ENCODE measurements at regions not wholly inside any gene's neighbourhood (a gene's known extent, or its start where the extent isn't known, plus 50 kb on each side); places are given as distances from the start of the nearest gene placed in this dataset.

- ChIA-PET POLR2A (no interaction called here), CTCF (no interaction called here)
- Histone ChIP-seq H3K27ac (no peak overlapping the region), H3K9me3 (no peaks in the 10 kb centered on the region), H3K4me1 (no peaks in the 10 kb centered on the region), H3K4me3 (no peak overlapping the region), H3K4me2 (no peak overlapping the region)
- ATAC-seq (no peak), FAIRE-seq (no peak), DNase-seq (ENCODE audit: low read depth in 1 of 2, low spot score in 1 of 2) (no peak)
- no peak for TF ChIP-seq RNF2 (IDR thresholded peaks at IDR 0.05; ENCODE audit: borderline replicate concordance, low read depth)
- no peak for TF ChIP-seq RARB (CRISPR knock-in tag; IDR thresholded peaks at IDR 0.05)
- TF ChIP-seq, protein P1, sequence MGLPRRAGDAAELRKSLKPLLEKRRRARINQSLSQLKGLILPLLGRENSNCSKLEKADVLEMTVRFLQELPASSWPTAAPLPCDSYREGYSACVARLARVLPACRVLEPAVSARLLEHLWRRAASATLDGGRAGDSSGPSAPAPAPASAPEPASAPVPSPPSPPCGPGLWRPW (IDR thresholded peaks at IDR 0.05): no peak
- no peak for TF ChIP-seq KDM1A (IDR thresholded peaks at IDR 0.05; ENCODE audit: low read depth)
- TF ChIP-seq NFE2L2 (conservative IDR thresholded peaks at IDR 0.05; ENCODE audit: low read length): no peak
- TF ChIP-seq E2F6 (IDR thresholded peaks at IDR 0.05; ENCODE audit: borderline replicate concordance, low read depth): no peak
- WGBS (ENCODE audit: missing lambda C conversion rate): 25% methylated on average over 2 of the region's 2 CpGs
Measured at GRCh38 chr11:81459766-81460306, 1273.8 kb downstream of the FAM181B start.

GRCh38 chr11:81449588-81450156 is 1284.0 kb downstream of the FAM181B start:
- CTCF ChIA-PET: no interaction called here
- FAIRE-seq: no peak

DNA sequence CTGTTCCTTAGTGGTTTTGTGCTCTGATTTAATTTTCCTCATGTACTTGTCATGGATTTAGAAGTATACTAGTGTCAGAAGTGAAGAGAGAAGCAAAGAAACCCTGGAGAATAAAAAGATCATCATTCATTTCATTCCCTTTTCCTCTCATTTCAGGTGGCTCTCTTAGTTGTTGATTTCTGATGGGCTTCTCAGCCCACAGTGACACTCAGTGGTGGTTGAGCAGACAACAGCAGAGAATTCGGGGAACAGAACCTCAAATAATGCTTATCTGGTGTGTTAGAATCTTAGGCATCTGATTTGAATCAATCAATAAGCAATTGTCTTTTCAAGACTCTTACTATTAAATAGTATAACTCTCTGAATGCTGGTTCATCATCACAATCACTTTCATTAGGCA is 1289.4 kb downstream of the FAM181B start:
- DNase-seq (ENCODE audit: low read depth in 1 of 2, low spot score in 1 of 2): no peak
- TF ChIP-seq REST (IDR thresholded peaks at IDR 0.05): no peak
- TF ChIP-seq MYC (IDR thresholded peaks at IDR 0.05; ENCODE audit: borderline replicate concordance, low read length): no peak
- TF ChIP-seq KDM5A (IDR thresholded peaks at IDR 0.05): no peak
- no peak for TF ChIP-seq MAX (IDR thresholded peaks at IDR 0.05)
- no peak for TF ChIP-seq CBX2 (IDR thresholded peaks at IDR 0.05; ENCODE audit: borderline replicate concordance, low read depth)
- TF ChIP-seq CEBPB (IDR thresholded peaks at IDR 0.05): no peak
- TF ChIP-seq EP300 (IDR thresholded peaks at IDR 0.05): no peak
- TF ChIP-seq, protein P2, sequence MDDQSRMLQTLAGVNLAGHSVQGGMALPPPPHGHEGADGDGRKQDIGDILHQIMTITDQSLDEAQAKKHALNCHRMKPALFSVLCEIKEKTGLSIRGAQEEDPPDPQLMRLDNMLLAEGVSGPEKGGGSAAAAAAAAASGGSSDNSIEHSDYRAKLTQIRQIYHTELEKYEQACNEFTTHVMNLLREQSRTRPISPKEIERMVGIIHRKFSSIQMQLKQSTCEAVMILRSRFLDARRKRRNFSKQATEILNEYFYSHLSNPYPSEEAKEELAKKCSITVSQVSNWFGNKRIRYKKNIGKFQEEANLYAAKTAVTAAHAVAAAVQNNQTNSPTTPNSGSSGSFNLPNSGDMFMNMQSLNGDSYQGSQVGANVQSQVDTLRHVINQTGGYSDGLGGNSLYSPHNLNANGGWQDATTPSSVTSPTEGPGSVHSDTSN (IDR thresholded peaks at IDR 0.05): no peak
- TF ChIP-seq NFE2L2 (conservative IDR thresholded peaks at IDR 0.05; ENCODE audit: low read length): no peak
- no peak for TF ChIP-seq HOXB5 (CRISPR knock-in tag; IDR thresholded peaks at IDR 0.05)
- no peak for TF ChIP-seq USF2 (IDR thresholded peaks at IDR 0.05)
- TF ChIP-seq EHMT2 (IDR thresholded peaks at IDR 0.05; ENCODE audit: low read depth): no peak
- no peak for TF ChIP-seq ZFP36 (IDR thresholded peaks at IDR 0.05; ENCODE audit: borderline replicate concordance, partially characterized antibody)
- TF ChIP-seq RCOR1 (IDR thresholded peaks at IDR 0.05; ENCODE audit: low read depth, low read length): no peak
- TF ChIP-seq CTCF (IDR thresholded peaks at IDR 0.05): no peak
- TF ChIP-seq FOXS1 (CRISPR knock-in tag; IDR thresholded peaks at IDR 0.05): no peak
- no peak for TF ChIP-seq SREBF2 (IDR thresholded peaks at IDR 0.05)
- no peak for TF ChIP-seq RAD21 (conservative IDR thresholded peaks at IDR 0.05 in 1 of 2, IDR thresholded peaks at IDR 0.05 in 1 of 2)

More at GRCh38 chr11:81449588-81450156, 1284.0 kb downstream of the FAM181B start:
- 0% methylated on average over 5 of the region's 5 CpGs for WGBS (ENCODE audit: missing lambda C conversion rate)
- TF ChIP-seq SMC3 (IDR thresholded peaks at IDR 0.05): no peak
- TF ChIP-seq RNF2 (IDR thresholded peaks at IDR 0.05; ENCODE audit: borderline replicate concordance, low read depth): no peak
- no peak for TF ChIP-seq MYC (IDR thresholded peaks at IDR 0.05; ENCODE audit: borderline replicate concordance, low read length)
- no peak for TF ChIP-seq ZNF302 (CRISPR knock-in tag; IDR thresholded peaks at IDR 0.05)
- TF ChIP-seq ZC3H11A (IDR thresholded peaks at IDR 0.05): no peak
- no peak overlapping the region for H3K27ac ChIP-seq
- H3K9me3 ChIP-seq: no peaks in the 10 kb centered on the region
- H3K4me3 ChIP-seq: no peak overlapping the region
- H3K4me2 ChIP-seq: no peak overlapping the region
- POLR2A ChIA-PET: no interaction called here
- DNase-seq (ENCODE audit: low read depth in 1 of 2, low spot score in 1 of 2): no peak
- ATAC-seq: no peak
- H3K4me1 ChIP-seq: no peaks in the 10 kb centered on the region

More for the DNA sequence above, 1289.4 kb downstream of the FAM181B start:
- Histone ChIP-seq H3K27ac (no peak overlapping the region), H3K4me2 (no peak overlapping the region), H3K4me1 (no peaks in the 10 kb centered on the region), H3K9me3 (no peaks in the 10 kb centered on the region), H3K4me3 (no peak overlapping the region)
- POLR2A ChIA-PET: no interaction called here
- no peak for ATAC-seq
- no peak for FAIRE-seq
- WGBS (ENCODE audit: missing lambda C conversion rate): 0% methylated on average over 1 of the region's 1 CpG
- CTCF ChIA-PET: no interaction called here
